GM19238 (cell line): ENCODE measurements at regions not wholly inside any gene's neighbourhood (a gene's known extent, or its start where the extent isn't known, plus 50 kb on each side); places are given as distances from the start of the nearest gene placed in this dataset.
"Not testable (repeated sequence)": the region's sequence is repeated elsewhere in the genome, so short reads cannot be mapped to it uniquely, and the experiment has no call there.

Source experiments
- DNase-seq: peaks from one replicate; pipeline ENCODE4 v3.0.0; 2011; ENCODE audit warnings: low spot score; ENCODE audit not compliant: insufficient read length

DNA sequence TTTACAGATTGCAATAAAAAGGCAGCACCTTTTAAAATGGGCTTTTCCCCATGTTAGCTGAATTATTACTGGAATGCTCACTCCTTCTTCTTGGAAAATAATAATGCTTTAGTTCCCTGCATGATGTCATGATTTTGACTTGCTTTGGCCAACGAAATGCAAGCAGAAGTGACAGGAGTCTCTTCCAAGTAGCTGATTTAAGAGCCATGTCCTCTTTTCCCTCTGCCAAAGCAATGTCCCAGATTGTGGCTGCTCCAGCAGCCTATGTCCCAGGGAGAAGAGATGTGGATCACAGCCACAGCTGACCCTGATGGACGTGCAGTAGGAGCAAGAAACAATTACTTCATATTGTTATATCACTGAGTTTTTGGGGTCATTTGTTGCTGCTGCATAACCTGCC lies 246.6 kb downstream of the HAPSTR1 start:
- no peak for DNase-seq

DNA sequence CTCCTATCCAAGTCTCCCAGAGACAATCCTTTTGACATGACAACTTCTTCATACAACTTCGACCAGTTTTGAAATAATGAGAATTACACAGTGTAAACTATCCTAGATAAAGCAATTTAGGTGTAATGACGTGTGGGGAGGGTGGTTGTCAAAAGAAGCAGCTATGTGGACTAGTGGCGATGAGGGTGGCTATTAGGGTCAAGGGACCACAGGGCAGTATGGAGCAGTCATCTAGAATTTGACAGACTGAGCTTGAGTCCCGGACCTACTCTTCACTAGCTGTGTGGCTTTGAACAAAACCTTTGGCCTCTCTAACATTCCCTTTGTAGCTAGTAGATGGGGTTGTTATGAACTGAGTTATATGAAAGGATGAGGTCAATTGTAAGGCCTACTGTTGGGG lies 247.1 kb downstream of the HAPSTR1 start:
- DNase-seq, result no peak

DNA sequence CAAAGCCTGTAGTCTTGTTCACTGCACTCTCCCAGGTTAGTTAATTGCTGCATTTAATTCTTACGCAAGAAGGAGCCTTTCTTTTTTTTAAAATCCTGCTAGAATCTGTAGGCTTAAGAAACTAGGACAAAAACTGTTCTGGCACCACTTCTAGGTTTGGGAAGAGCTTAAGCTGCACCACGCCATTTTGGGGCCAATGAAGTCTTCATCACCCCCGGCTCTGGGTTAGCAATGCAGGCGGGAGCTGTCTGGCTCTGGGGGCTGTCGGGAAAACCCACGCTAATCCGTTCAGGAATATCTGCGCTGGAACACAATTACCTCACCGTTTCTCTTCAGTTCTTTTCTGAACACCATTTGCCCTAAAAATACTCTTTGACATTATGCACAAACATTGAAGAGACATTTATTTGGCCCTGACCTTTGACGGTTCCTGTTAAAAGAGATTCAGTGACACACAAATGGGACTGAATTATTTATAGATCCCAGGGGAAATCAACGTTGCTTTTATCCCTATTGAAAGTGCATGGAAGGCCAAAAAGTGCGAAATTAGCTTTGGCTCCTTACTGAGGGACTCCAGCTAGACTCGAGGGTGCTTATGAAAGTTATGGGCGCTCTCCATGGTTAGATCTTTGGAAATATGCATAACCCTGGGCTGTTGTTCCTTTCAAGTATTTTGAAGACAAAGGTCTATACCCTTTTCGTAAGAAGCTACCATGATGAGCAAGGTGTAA lies 249.2 kb downstream of the HAPSTR1 start:
- DNase-seq, result no peak

DNA sequence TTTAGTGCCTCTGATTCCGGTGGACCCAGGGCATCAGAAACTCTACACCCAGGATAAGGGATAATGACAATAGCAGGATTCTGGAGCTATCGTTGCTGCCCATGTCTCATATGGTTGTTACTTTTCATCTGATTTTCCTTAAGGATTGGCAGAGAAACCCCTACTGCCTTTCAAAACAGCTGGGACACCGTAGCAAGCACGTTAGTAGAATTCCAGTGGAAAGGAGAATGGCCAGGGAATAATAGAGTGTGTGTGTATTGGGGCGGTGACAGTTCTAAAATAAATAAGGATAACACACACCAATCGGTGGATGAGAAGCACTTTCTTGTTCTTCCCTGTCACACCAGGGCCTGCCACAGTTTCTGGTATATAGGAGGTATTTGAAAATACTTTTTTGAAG lies 251.8 kb downstream of the HAPSTR1 start:
- DNase-seq, result no peak

DNA sequence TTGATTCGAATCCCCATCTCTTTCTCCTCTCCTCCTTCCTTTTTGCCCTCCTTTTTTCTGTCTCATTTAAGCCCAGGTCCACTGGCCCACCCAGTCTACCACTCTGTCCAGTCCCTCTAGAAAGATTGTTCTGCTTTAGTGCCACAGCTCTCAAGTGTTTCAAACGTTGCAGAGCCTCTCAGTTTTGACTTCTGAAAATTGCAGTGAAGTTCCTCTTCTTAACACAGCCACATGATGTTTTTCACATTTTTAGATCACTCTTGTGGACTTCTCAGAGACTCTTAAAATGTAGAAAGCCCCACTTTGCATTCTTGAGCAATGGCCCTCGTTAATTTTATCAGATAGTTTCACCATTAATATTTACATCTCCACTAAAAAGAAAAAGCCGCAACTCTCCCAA lies 253.1 kb downstream of the HAPSTR1 start:
- DNase-seq, result no peak

DNA sequence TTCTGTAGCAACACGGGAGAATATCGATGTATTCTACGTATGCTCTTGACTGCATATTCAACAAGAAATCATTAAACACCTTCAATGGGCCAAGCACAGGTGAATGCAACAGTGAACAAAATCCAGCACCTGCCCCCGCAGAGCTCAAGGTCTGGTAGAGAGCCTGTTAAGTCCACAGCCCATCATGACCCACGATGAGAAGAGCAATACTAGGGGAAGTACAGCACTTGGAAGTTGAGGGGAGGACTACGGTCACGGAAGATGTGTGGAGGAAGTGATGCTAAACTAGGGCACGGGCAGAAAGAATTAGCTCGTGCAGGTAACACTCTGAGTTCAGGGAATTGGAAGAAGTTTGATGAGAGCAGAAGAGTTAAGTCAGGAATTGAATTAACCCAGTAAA lies 253.6 kb downstream of the HAPSTR1 start:
- DNase-seq, result no peak

DNA sequence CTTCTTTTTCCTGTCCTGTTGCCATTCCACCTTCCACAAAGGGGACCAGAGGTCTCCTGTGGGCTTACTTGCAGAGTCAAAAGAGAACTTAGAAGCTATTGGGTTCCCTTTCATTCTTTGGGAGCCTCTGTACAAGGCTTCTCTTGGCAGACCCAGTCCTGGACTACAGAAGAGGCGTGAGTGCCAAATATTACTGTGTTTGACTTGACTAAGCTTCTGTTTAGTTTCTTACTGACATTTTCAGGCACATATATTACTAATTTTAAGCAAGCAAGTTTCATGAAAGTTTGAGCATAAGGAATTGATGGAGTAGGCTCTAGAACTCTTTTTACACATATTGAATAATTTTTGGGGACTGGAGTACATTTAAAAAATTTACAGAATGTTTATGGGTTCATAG lies 254.4 kb downstream of the HAPSTR1 start:
- DNase-seq, result no peak

DNA sequence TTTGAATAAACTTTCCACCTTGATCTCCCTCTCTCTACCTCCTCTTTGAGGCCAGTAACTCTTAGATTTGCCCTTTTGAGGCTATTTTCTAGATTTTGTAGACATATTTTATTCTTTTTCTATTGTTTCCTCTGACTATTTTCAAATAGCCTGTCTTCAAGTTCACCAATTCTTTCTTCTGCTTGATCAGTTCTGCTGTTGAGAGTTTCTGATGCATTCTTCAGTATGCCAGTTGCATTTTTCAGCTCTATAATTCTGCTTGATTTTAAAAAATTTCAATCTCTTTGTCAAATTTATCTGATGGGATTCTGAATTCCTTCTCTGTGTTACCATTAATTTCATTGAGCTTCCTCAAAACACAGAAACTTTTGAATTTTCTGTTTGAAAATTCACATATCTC lies 257.5 kb downstream of the HAPSTR1 start:
- DNase-seq, result no peak

DNA sequence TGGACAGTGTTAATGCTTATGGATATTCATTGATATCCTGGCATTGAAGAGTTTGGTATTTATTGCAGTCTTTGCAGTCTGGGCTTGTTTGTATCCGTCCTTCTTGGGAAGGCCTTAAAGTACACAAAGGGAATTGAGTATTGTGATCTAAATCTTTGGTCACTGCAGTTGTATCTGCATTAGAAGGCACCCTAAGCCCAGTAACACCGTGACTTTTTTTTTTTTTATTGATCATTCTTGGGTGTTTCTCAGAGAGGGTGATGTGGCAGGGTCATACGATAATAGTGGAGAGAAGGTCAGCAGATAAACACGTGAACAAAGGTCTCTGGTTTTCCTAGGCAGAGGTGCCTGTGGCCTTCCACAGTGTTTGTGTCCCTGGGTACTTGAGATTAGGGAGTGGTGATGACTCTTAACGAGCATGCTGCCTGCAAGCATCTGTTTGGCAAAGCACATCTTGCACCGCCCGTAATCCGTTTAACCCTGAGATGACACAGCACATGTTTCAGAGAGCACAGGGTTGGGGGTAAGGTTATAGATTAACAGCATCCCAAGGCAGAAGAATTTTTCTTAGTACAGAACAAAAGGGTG lies 258.0 kb downstream of the HAPSTR1 start:
- DNase-seq, result not testable (repeated sequence)

DNA sequence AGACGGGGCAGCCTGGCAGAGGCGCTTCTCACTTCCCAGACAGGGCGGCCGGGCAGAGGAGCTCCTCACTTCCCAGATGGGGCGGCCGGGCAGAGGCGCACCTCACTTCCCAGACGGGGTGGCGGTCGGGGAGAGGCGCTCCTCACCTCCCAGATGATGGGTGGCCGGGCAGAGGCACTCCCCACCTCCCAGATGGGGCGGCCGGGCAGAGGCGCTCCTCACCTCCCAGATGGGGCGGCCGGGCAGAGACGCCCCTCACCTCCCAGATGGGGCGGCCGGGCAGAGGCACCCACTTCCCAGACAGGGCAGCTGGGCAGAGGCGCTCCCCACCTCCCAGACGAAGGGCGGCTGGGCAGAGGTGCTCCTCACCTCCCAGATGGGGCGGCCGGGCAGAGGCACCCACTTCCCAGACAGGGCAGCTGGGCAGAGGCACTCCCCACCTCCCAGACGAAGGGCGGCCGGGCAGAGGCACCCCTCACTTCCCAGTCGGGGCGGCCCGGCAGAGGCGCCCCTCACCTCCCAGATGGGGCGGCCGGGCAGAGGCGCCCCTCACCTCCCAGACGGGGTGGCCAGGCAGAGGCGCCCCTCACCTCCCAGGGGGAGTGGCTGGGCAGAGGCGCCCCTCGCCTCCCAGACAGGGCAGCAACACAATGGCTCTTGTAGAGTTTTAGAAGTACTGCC lies 258.8 kb downstream of the HAPSTR1 start:
- DNase-seq, result not testable (repeated sequence)

DNA sequence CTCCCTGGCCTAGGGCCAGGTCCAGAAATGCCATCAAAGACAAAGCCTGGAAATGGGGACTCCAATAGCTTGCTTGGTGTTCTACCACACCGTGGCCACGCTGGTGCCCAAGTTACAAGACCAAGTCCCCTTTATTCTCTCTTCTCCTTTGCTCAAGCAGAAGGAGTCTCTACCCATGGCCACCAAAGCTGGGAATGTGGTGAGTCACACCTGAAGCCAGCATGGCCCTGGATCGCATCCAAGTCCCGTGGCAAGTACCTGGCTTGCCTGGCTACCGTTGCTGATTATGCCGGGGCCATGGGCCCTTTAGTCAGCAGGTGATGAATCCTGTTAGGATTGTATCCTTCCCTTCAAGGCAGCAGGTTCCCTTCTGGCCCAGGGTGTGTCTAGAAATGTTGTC lies 260.0 kb downstream of the HAPSTR1 start:
- no peak for DNase-seq

DNA sequence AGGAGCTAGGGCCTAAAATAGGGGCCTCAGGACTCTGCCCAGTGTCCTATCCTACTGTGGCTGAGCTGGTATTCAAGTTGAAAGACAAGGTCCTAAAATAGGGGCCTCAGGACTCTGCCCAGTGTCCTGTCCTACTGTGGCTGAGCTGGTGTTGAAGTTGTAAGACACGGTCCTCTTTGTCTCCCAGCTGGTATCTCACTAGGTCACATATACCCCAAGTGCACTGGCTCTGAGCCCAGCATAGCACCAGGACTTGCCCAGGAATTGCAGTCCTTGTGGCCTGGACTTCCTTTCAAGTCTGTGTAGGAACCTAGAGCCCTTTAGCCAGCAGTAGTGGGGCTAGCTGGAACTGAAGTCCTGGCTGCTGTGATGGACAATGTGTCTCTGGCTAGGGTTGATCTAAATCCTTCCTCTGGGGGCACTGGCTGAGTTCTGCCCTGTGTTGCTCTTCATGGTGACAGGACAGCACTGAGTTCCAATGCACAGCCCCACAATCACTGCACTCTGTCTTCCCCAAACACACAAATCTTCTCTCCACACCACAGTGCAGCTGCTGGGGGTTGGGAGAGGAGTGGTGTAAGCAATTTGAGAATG lies 260.5 kb downstream of the HAPSTR1 start:
- no peak for DNase-seq

DNA sequence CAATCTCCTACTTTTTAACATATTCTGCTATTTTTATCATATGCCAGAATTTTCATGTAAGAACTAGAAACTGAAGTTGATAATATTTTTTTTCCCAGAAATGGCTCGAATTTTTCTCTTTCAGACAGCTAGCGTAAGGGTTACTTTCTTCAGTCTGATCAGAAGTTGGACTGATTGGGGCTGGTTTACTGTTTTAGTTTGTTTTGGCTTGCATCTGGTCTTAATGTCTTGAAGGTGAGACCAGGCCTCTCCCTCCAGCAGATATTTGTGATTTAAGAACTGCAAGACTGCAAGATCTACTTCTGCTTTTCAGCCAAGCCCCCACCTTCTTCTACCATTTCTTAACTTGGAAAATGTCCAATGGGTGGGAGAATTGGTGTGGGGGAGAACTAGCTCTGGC lies 266.4 kb downstream of the HAPSTR1 start:
- DNase-seq, result no peak

DNA sequence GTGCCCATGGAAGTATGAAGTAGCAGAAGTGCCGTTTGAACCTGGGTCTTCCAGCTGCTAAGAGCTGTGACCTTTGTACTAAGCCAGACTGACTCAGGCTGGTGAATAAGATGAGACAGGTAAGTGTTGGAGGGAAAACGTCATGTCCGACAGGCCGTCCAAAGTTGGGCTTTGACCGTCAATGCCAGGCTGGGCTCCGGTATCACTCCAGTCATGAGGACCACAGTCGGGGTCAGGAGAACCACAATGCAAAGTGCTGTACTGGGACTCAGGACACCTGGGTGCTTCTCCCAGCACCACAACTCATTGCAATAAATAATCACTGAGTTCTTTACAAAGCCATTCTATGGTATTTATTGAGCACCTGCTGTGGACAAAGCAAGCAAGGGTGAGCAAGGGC lies 268.6 kb downstream of the HAPSTR1 start:
- no peak for DNase-seq

DNA sequence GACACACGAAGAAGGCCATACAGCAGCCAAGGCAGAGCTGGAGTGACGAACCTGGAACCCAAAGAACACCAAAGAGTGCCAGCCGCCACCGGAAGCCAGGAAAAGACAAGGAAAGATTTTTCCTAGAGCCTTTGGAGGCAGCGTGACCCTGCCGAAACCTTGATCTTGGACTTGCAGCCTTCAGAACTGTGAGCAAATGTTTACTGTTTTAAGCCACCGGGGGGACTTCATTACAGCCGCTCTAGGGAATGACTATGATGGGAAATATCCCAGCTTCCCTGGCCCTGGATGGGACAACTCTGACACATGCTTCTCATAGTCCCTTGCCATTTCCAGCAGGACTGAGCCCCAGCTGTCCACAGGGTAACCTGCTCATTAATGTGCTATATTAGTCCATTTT lies 270.6 kb downstream of the HAPSTR1 start:
- DNase-seq, result no peak

DNA sequence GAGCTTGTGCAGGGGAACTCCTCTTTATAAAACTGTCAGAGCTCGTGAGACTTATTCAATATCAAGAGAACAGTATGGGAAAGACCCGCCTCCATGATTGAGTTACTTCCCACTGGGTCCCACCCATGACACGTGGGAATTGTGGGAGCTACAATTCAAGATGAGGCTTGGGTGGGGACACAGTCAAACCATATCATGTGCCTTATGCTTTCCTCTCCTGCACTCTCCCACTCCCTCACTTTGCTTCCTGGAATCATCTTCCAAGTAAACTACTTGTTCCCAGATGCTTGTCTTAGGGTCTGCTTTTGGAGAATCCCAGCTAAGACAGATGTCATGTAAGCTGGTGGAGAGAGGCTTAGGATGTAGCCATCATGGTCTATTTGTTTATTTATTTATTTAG lies 271.2 kb downstream of the HAPSTR1 start:
- DNase-seq, result no peak

DNA sequence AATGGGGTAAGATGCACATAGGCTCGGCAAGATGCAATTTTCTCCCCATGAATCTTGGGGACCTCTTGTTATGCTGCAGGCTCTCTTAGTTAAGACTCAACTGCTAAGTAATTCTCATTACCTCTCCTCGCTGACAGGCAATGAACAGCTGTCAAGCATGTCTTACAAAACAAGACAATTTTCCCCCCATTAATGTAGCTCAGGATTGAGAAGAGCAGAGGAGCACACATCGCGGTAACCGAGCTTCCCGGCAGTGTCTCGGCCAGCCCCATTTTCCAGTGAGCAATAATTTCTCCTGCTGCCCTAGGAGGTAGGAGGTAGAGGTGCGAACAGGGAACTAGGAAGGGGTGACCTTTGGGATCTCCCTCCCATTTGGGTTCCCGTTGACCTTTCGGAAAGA lies 272.1 kb downstream of the HAPSTR1 start:
- DNase-seq, result no peak

DNA sequence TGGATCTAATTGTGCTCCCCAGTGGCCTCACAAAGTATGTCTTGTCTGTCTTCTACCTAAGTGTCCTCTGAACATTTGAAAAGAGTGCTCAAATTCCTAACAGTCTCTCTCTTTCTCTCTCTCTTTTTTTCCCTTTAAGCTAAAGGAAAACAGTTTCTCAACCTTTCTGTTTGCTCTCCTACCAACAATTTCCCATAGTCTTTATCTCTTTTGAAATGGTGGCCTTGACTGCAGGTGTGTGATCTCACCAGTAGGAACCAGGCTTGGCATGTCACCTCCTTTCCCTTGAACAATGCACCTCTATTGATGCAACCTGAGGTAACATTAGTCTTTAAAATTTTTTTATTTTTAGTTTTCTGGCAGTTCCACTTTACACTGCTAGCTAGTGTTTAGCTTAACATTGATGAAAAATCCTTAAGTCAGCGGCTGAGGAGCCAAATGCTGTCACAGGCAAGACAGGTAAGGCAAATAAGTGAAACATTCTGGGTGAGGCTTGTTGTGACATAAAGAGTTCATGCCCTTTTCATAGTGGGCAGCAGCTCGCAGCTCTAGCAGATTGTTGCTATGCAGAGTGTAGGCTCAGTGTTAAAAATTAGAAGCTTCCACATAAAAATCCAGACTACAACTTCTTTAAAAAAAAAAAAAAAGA lies 273.4 kb downstream of the HAPSTR1 start:
- DNase-seq, result no peak

DNA sequence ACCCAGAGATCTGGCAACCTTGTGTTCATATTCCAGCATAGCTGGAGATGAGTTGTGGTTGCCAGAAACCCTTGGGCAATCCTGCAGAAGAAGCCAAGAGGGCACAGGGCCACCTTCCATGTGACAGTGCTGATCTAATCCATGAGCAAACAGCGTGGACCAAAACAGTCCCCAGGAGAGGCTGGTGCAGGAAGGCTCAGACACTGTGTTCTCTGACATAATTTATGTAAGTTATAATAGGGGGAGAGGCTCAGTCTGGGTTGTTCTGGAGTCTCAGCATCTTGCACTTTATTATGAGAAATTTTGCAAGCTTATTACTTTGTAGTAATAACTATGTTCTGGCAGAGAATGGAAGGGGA lies 273.9 kb downstream of the HAPSTR1 start:
- no peak for DNase-seq

DNA sequence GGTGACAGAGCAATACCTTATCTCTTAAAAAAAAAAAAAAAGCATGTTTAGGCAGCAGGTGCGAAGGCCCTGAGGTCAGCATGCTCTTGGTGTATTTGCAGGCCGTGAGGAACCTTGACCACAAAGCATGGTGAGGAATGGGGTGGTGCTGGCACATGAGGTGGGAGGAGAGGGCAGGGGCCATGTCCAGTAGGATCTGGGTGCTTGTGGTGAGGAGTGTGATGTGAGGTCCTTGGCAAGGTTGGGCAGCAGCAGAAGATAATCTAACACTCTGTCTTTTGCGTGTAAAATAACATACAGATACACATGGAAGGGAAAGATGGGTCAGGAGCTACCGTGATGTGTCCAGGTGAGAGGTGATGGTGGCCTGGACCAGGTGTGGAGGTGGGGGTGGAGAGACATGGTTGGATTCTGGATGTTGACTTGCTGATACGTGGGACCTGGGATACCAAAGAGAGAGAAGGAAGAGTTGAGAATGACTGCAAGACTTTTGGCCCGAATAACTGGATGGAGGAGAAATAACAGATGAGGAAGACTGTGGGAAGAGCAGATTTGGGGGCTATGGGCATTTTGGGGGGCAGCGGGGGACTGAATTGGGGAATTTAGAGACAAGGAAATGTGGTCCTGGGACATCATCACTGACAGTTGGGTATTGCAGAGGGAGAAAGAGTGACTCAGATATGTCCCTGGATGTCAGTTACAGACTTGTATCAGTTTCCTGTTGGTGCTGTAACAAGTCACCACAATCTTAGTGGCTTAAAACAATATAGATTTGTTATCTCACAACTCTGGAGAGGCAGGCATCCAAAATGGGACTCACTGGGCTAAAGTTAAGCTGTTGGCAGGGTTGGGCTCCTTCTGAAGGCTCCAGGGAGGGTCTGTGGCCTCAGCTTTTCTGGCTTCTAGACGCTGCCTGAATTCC lies 274.9 kb downstream of the HAPSTR1 start:
- DNase-seq, result no peak

DNA sequence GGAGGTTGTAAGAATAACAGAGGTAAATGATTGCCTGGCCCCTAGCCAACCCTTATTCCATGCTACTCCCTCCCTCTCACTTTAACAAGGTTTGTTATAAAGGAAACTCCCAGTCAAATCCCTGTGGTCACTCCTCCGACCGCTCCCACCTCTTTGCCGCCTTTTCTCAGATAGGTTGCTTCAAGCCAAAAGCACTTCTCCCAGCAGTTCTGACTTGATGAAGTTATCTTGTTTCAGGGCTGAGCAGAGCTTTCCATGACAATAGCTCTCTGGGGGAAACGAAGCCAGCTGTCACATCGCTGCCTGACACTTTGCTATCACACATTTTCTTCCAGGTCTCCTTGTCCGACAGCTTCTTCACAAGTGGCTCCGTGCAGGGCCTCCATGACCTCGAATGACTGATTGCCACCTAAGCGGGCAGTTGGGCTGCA lies 278.6 kb downstream of the HAPSTR1 start:
- DNase-seq, result no peak
